ENCODE measurements at regions not wholly inside any gene's neighbourhood (a gene's known extent, or its start where the extent isn't known, plus 50 kb on each side); places are given as distances from the start of the nearest gene placed in this dataset.

GRCh38 chr10:20415684-20416083, 481.4 kb downstream of the NEBL start:
- TF ChIP-seq POLR2A (IDR thresholded peaks at IDR 0.05; ENCODE audit: low read length) (no peak), GATA1 (IDR thresholded peaks at IDR 0.05; ENCODE audit: low read depth, low read length) (no peak)
